ENCODE measurements at regions not wholly inside any gene's neighbourhood (a gene's known extent, or its start where the extent isn't known, plus 50 kb on each side); places are given as distances from the start of the nearest gene placed in this dataset.

- POLR2A ChIA-PET = no interaction called here
- Histone ChIP-seq H3K36me3 (ENCODE audit: control insufficient read depth, insufficient read depth, low read length) (no peaks in the 10 kb centered on the region), H3K4me3 (ENCODE audit: low read depth in 2 of 2, low read length in 2 of 2) (no peak overlapping the region), H3K27me3 (ENCODE audit: control insufficient read depth, insufficient read depth, low read length) (no peaks in the 10 kb centered on the region), H3K4me1 (ENCODE audit: control insufficient read depth, insufficient read depth, low read length) (no peaks in the 10 kb centered on the region), H3K27ac (ENCODE audit: low read length) (no peak overlapping the region), H3K9me3 (ENCODE audit: control insufficient read depth, insufficient read depth, low read depth, low read length) (no peaks in the 10 kb centered on the region)
- no peak for ATAC-seq
- CTCF ChIA-PET = no interaction called here
- BruUV-seq (replicated peaks) = no TSS peak
- intact Hi-C loops (cut with micrococcal nuclease; ENCODE audit: unreplicated experiment) = no loop called here
- in situ Hi-C loops (cut with HindIII; ENCODE audit: low pct_unique_long_range_greater_than_20kb, low sequenced_read_pairs) = no loop called here
- DNase-seq (ENCODE audit: low read depth, low spot score) = no peak
- TF ChIP-seq POLR2AphosphoS5 (IDR thresholded peaks at IDR 0.05; ENCODE audit: low read depth, low read length) = no peak
- TF ChIP-seq CTCF (IDR thresholded peaks at IDR 0.05) = no peak
- TF ChIP-seq SIN3A (IDR thresholded peaks at IDR 0.05; ENCODE audit: borderline replicate concordance, insufficient read depth, low read depth, low read length) = no peak
- TF ChIP-seq REST (IDR thresholded peaks at IDR 0.05; ENCODE audit: insufficient read depth in 1 of 2, low read depth in 2 of 2, low read length in 1 of 2) = no peak
- TF ChIP-seq TCF7L2 (IDR thresholded peaks at IDR 0.05; ENCODE audit: low read depth, low read length) = no peak
These were observed 93.5 kb upstream of the ARHGAP20 start for GRCh38 chr11:110805756-110806155.

GRCh38 chr11:110802162-110802561, 89.9 kb upstream of the ARHGAP20 start:
- POLR2A ChIA-PET = no interaction called here
- TF ChIP-seq SIN3A (IDR thresholded peaks at IDR 0.05; ENCODE audit: borderline replicate concordance, insufficient read depth, low read depth, low read length) (no peak), TCF7L2 (IDR thresholded peaks at IDR 0.05; ENCODE audit: low read depth, low read length) (no peak), CTCF (IDR thresholded peaks at IDR 0.05) (no peak), POLR2AphosphoS5 (IDR thresholded peaks at IDR 0.05; ENCODE audit: low read depth, low read length) (no peak)
- no peak overlapping the region for H3K4me3 ChIP-seq (ENCODE audit: low read depth in 2 of 2, low read length in 2 of 2)

More at GRCh38 chr11:110802162-110802561, 89.9 kb upstream of the ARHGAP20 start:
- BruUV-seq (replicated peaks) = no TSS peak
- H3K27me3 ChIP-seq (ENCODE audit: control insufficient read depth, insufficient read depth, low read length) = no peaks in the 10 kb centered on the region
- no peak for DNase-seq (ENCODE audit: low read depth, low spot score)
- H3K9me3 ChIP-seq (ENCODE audit: control insufficient read depth, insufficient read depth, low read depth, low read length) = no peaks in the 10 kb centered on the region
- H3K4me1 ChIP-seq (ENCODE audit: control insufficient read depth, insufficient read depth, low read length) = no peaks in the 10 kb centered on the region; the same call in 1 of the 2 replicates
- CTCF ChIA-PET = no interaction called here
- ATAC-seq = no peak
- no peaks in the 10 kb centered on the region for H3K36me3 ChIP-seq (ENCODE audit: control insufficient read depth, insufficient read depth, low read length)
- in situ Hi-C loops (cut with HindIII; ENCODE audit: low pct_unique_long_range_greater_than_20kb, low sequenced_read_pairs) = no loop called here
- no peak overlapping the region for H3K27ac ChIP-seq (ENCODE audit: low read length)
- intact Hi-C loops (cut with micrococcal nuclease; ENCODE audit: unreplicated experiment) = no loop called here
